ENCODE measurements at regions not wholly inside any gene's neighbourhood (a gene's known extent, or its start where the extent isn't known, plus 50 kb on each side); places are given as distances from the start of the nearest gene placed in this dataset.

DNA sequence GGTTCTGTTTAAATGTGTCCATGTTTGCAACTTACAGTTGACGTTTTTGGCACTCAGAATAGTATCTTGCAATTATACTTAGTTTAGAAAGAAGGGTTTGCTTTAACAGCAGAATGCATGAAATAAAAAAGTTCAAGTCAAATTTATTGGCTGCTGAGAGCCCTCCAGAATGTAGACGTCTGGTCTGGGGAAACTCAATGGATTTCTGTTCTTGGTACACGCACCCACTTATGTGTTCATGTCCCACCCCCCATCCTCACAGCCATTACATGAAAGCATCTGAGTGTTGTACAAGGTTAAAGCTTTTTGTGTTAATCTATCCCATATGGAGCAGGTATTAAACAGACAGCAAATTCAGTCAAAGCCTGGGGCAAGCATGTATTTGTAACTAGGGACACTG is 219.5 kb downstream of the SOX11 start:
- Histone ChIP-seq H4K5ac (ENCODE audit: insufficient read length, low read depth, low read length) (no peak overlapping the region), H3K56ac (replicated peaks; ENCODE audit: insufficient read length, low read depth, low read length) (no peak overlapping the region), H3K23ac (ENCODE audit: insufficient read length) (no peak overlapping the region), H4K20me1 (replicated peaks in 1 of 2; ENCODE audit: control insufficient read depth in 1 of 2, insufficient read depth in 2 of 2, low read length in 2 of 2) (peaks cover 0 to 1% of the 10 kb centered on the region in 2 experiments), H3K4me3 (ENCODE audit: extremely low read depth in 1 of 4, insufficient read depth in 2 of 4, low read depth in 3 of 4, low read length in 4 of 4) (no peak overlapping the region), H3K14ac (ENCODE audit: insufficient read length) (no peak overlapping the region), H3K23me2 (ENCODE audit: low read depth, low read length) (no peaks in the 10 kb centered on the region), H3K18ac (ENCODE audit: extremely low read depth, low read length) (no peak overlapping the region), H4K91ac (replicated peaks; ENCODE audit: insufficient read length, low read length) (no peak overlapping the region), H2BK12ac (ENCODE audit: low read depth, low read length) (no peak overlapping the region), H3K79me1 (ENCODE audit: low read depth, low read length) (no peaks in the 10 kb centered on the region), H3K27ac (ENCODE audit: low read depth, low read length) (no peak overlapping the region), H3K9ac (replicated peaks in 1 of 4; ENCODE audit: extremely low read depth in 1 of 4, low read depth in 3 of 4, low read length in 3 of 4) (no peak overlapping the region), H4K8ac (ENCODE audit: extremely low read depth, insufficient read depth, low read length) (no peak overlapping the region), H2BK5ac (ENCODE audit: low read depth, low read length) (no peak overlapping the region), H2BK120ac (replicated peaks; ENCODE audit: low read depth, low read length) (no peak overlapping the region), H3K4me1 (replicated peaks in 1 of 4; ENCODE audit: control insufficient read depth in 3 of 4, insufficient read depth in 4 of 4, low read length in 3 of 4) (peaks cover 4 to 12% (median 8%) of the 10 kb centered on the region in 4 experiments; a peak in 6 of 7 replicates), H3K4me2 (ENCODE audit: insufficient read depth in 1 of 2, low read depth in 2 of 2, low read length in 2 of 2) (no peak overlapping the region), H3K9me3 (ENCODE audit: insufficient read depth in 2 of 2, low read depth in 1 of 2, low read length in 1 of 2) (no peaks in the 10 kb centered on the region), H3K79me2 (ENCODE audit: control insufficient read depth in 1 of 2, insufficient read depth in 2 of 2, low read length in 2 of 2) (no peaks in the 10 kb centered on the region), H3K4ac (replicated peaks; ENCODE audit: insufficient read length, low read depth, low read length) (no peak overlapping the region), H2BK20ac (ENCODE audit: low read length) (no peak overlapping the region), H3K27me3 (replicated peaks in 1 of 4; ENCODE audit: control insufficient read depth in 3 of 4, extremely low read depth in 1 of 4, insufficient read depth in 3 of 4, low read length in 3 of 4) (peaks cover 14 to 29% (median 25%) of the 10 kb centered on the region in 4 experiments), H2AK5ac (ENCODE audit: low read depth, low read length) (no peak overlapping the region), H3K36me3 (ENCODE audit: control insufficient read depth in 2 of 4, insufficient read depth in 4 of 4, low read length in 3 of 4) (no peaks in the 10 kb centered on the region), H2AFZ (ENCODE audit: low read length) (no peak overlapping the region), H2BK15ac (ENCODE audit: low read length) (no peak overlapping the region)
- POLR2A ChIA-PET (ENCODE audit: partially characterized antibody) = no interaction called here
- DNase-seq (ENCODE audit: low read depth in 1 of 2, low spot score in 2 of 2) (no peak), FAIRE-seq (no peak)
- WGBS, 2 experiments (ENCODE audit: extremely low coverage in 1 of 2, insufficient coverage in 1 of 2, insufficient read length in 1 of 2, insufficient replicate concordance in 2 of 2, low coverage in 1 of 2, low lambda C conversion rate in 2 of 2, missing lambda C conversion rate in 1 of 2) = 82% methylated on average over 3 of the region's 3 CpGs; no CpG with 5 or more reads in 1 of the 2 experiments
- CTCF ChIA-PET (ENCODE audit: partially characterized antibody) = interaction anchor here (1.6 kb wide), 1 partner anchor 34 kb away, joined by 4 read pairs; no protein-coding TSS in a partner anchor
- TF ChIP-seq GABPA (IDR thresholded peaks at IDR 0.05; ENCODE audit: borderline replicate concordance, insufficient read depth, low read length) = no peak
- TF ChIP-seq TCF12 (IDR thresholded peaks at IDR 0.05; ENCODE audit: low read depth, low read length) = no peak
- TF ChIP-seq SIX5 (IDR thresholded peaks at IDR 0.05; ENCODE audit: low read depth, low read length) = no peak
- no peak for TF ChIP-seq MAFK (IDR thresholded peaks at IDR 0.05; ENCODE audit: low read depth, low read length)
- no peak for TF ChIP-seq HDAC2 (IDR thresholded peaks at IDR 0.05; ENCODE audit: borderline replicate concordance in 1 of 2, low read depth in 2 of 2, low read length in 2 of 2)
- TF ChIP-seq YY1 (IDR thresholded peaks at IDR 0.05; ENCODE audit: low read depth, low read length) = no peak
- TF ChIP-seq, protein P1, sequence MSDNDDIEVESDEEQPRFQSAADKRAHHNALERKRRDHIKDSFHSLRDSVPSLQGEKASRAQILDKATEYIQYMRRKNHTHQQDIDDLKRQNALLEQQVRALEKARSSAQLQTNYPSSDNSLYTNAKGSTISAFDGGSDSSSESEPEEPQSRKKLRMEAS (IDR thresholded peaks at IDR 0.05) = no peak
- no peak for TF ChIP-seq FOSL1 (IDR thresholded peaks at IDR 0.05; ENCODE audit: insufficient read depth, low read depth, low read length)
- TF ChIP-seq ZNF274 (IDR thresholded peaks at IDR 0.05; ENCODE audit: borderline replicate concordance, extremely low read depth, low read length) = no peak
- TF ChIP-seq EP300 (IDR thresholded peaks at IDR 0.05; ENCODE audit: borderline replicate concordance in 1 of 2, low read depth in 2 of 2, low read length in 2 of 2) = no peak
- no peak for TF ChIP-seq E2F6 (IDR thresholded peaks at IDR 0.05)
- no peak for TF ChIP-seq TAF1 (IDR thresholded peaks at IDR 0.05; ENCODE audit: low read depth, low read length)
- TF ChIP-seq POLR2AphosphoS5 (IDR thresholded peaks at IDR 0.05; ENCODE audit: low read depth, low read length) = no peak
- TF ChIP-seq RFX5 (IDR thresholded peaks at IDR 0.05; ENCODE audit: borderline replicate concordance, low read depth, low read length) = no peak

All from H1 (cell line).